IMR-90 (cell line): ENCODE measurements at regions not wholly inside any gene's neighbourhood (a gene's known extent, or its start where the extent isn't known, plus 50 kb on each side); places are given as distances from the start of the nearest gene placed in this dataset.

Experiments
- MAFK ChIP-seq: IDR thresholded peaks from 2 replicates; pipeline ENCODE4 v1.6.1; 2012; ENCODE audit warnings: low read depth, low read length, improper control_type of control experiment
- POLR2A ChIP-seq: IDR thresholded peaks from 2 replicates; pipeline ENCODE4 v1.6.1; 2012; ENCODE audit warnings: mild to moderate bottlenecking, low read depth, low read length

- no peak for TF ChIP-seq MAFK
- no peak for TF ChIP-seq POLR2A
Measured at GRCh38 chr2:147016181-147016580, 828.6 kb upstream of the ACVR2A start.
